AG04449 (cell line): ENCODE measurements at regions not wholly inside any gene's neighbourhood (a gene's known extent, or its start where the extent isn't known, plus 50 kb on each side); places are given as distances from the start of the nearest gene placed in this dataset.

Experiments
- CTCF ChIA-PET: fragments of 350-600 bp; formaldehyde crosslinking; extraction: SDS; loops from one replicate; lab custom pipeline; 2021; ENCODE audit warnings: antibody characterized with exemption; lab: Yijun Ruan, JAX
- POLR2A ChIA-PET: fragments of 400-600, 350-600 bp; formaldehyde crosslinking; extraction: SDS; loops from one replicate; lab custom pipeline; 2020; ENCODE audit warnings: antibody characterized with exemption, inconsistent platforms; lab: Yijun Ruan, JAX
- DNase-seq: peaks from one replicate; pipeline ENCODE4 v3.0.0-alpha.2; 2010; ENCODE audit warnings: low read depth, low spot score
- H3K4me3 ChIP-seq: 2 replicates; pipeline ENCODE4 v1.5.1; 2011; ENCODE audit warnings: low read depth, mild to moderate bottlenecking, control low read depth, low read length
- CTCF ChIP-seq: IDR thresholded peaks from one replicate; pipeline ENCODE4 v1.5.1; 2011; ENCODE audit warnings: mild to moderate bottlenecking, moderate library complexity, low read length, control low read depth, inconsistent platforms; ENCODE audit not compliant: insufficient read depth; ENCODE audit errors: missing control alignments

DNA sequence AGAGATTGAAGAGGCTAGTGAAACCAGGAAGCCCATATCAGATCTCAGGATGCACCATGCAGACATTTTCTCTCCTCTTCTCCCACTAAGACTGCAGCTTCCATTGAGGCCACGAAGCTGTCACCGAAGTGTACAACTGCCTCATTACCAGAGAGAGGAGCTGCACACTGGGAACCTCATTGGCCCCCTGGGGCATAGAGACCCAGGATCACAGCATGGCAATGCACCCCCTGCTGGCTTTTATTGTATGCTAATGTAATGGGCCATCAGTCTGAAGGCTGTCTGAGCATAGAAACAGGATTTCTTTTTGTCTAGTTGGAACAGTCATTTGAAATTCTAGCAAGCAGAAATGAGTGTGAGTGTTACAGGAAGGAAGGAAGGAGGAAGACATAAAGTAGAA lies 861.6 kb upstream of the CELF4 start:
- DNase-seq: no peak
- ChIA-PET POLR2A (no interaction called here), CTCF (no interaction called here)
- H3K4me3 ChIP-seq: no peak overlapping the region
- TF ChIP-seq CTCF: no peak

DNA sequence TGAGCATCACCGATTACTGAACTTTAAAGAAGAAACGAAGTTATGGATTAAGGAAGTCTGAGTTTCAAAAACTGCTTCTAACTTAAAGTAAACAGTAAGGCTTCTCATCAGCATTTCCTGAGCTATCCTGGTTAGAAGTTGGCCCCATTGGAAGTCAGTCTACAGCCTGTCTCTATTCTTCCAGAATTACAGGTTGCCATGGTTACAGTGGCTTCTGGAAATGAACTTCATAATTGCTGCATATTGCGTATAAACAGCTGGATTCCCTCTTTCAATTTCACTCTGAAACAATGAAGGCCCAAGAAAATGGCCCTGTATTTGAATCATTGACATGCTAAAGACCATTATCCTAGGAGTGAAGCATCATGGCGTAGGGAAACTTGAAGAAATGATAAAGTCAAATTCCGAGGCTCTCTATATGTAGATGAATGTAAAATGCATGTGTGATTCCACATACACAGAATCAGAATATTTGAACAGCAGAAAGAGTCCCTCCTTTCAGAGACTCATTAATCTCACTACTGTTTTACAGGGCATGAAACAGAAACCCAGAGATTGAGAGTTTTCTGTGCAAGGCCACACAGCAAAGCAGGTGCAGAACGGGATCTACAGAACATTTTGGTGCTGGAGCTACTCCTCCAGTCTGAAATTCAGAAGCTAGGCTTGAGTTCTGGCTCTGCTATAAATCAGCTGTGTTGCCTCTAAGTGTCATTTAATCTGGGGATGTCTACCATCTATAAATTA lies 856.4 kb upstream of the CELF4 start:
- CTCF ChIA-PET: no interaction called here
- no peak for TF ChIP-seq CTCF
- DNase-seq: no peak
- no peak overlapping the region for H3K4me3 ChIP-seq
- POLR2A ChIA-PET: no interaction called here

- ChIA-PET POLR2A (no interaction called here), CTCF (no interaction called here)
- TF ChIP-seq CTCF: no peak
- no peak overlapping the region for H3K4me3 ChIP-seq
- no peak for DNase-seq
Measured at GRCh38 chr18:38421021-38421420, 855.4 kb upstream of the CELF4 start.

GRCh38 chr18:38420611-38421010 lies 855.0 kb upstream of the CELF4 start:
- CTCF ChIA-PET: no interaction called here
- POLR2A ChIA-PET: no interaction called here
- no peak for DNase-seq
- TF ChIP-seq CTCF: no peak
- H3K4me3 ChIP-seq: no peak overlapping the region

DNA sequence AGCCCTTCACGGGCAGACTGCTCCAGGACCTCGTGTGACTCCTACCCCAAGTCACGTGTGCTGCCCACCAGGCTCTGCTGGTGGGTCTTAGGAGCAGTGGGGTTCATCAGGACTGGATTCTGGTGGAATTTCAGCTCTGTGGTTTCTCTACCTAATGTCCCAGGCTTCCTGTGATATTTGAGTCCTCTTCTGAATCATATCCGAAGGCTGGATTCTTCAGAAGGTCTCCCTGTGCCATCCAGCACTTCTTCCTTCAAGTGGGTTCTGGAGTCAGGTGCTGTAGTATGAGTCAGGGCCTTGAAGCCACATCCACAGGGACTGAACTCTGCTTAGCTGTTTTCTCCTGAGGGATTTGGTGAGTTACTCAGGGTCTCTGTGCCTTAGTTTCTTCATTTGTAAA lies 850.2 kb upstream of the CELF4 start:
- no peak for TF ChIP-seq CTCF
- no peak for DNase-seq
- no peak overlapping the region for H3K4me3 ChIP-seq
- ChIA-PET POLR2A (no interaction called here), CTCF (no interaction called here)

DNA sequence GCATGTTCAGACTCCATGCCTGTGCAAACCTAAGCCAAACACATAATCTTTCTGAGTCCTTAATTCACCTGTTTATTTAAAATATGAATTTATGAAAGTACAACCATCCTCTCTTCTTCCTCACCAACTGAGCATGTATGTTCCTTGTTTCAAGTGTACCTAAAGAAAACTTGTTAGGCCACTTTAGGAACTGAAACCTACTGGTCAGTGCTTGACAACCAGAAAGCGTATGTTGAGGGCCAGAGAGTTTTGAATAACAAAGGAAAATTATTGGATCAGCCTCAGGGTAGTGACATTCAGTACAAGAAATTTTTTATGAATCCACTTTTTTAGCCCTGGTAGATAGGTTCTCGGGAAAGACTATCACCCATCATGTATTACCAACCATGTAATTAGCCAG lies 847.6 kb upstream of the CELF4 start:
- no peak for TF ChIP-seq CTCF
- POLR2A ChIA-PET: no interaction called here
- H3K4me3 ChIP-seq: no peak overlapping the region
- DNase-seq: no peak
- CTCF ChIA-PET: no interaction called here
